HG03139 (cell line): ENCODE measurements at regions not wholly inside any gene's neighbourhood (a gene's known extent, or its start where the extent isn't known, plus 50 kb on each side); places are given as distances from the start of the nearest gene placed in this dataset.

Experiments used
- ATAC-seq: cut with Tn5 transposase; IDR thresholded peaks from one replicate; pipeline ENCODE4 v1.9.1; 2021; ENCODE audit not compliant: unreplicated experiment

DNA sequence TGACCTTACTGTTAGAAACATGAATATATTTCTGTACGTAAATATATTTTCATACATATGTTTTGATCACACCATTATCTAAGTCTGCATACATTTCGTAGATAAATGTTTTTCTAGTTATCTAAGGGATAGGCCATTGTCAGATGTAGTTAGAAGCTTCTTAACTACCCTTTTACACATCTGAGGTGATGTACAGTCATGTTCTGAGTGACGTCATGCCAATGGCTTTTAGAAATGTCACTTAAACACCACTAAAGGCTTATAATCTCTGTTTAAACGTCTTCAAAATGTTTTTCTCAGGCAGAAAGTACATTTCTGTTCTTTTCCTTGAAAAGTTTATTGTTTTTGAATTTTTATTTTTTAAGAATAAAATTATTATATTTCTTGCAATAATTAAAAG lies 781.9 kb downstream of the MRPL39 start:
- no peak for ATAC-seq

GRCh38 chr21:24824209-24824608 lies 783.1 kb downstream of the MRPL39 start:
- ATAC-seq, result no peak

DNA sequence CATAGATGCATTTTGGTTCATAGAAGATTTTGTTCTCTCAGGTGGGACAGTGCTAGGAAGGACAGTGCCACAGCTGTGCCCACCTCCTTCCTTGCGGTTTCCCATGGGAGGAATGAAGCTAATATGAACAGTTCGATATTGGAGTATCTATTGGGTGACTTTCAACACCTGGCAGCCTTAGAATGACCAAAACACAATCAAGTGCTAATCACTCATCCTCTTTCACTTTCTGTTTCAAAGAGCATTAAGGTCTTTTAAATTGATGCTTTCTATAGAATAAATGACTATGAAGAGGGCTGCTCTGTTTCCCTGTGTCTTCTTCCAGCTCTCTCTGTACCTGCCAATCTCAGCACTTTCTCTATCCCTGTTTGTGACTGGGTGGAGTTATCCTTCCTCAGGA lies 784.0 kb downstream of the MRPL39 start:
- no peak for ATAC-seq

GRCh38 chr21:24785033-24785432 lies 822.2 kb downstream of the MRPL39 start:
- no peak for ATAC-seq

- no peak for ATAC-seq
These were observed 826.1 kb downstream of the MRPL39 start for GRCh38 chr21:24781146-24781545.

GRCh38 chr21:24759348-24760075 lies 847.8 kb downstream of the MRPL39 start:
- no peak for ATAC-seq

DNA sequence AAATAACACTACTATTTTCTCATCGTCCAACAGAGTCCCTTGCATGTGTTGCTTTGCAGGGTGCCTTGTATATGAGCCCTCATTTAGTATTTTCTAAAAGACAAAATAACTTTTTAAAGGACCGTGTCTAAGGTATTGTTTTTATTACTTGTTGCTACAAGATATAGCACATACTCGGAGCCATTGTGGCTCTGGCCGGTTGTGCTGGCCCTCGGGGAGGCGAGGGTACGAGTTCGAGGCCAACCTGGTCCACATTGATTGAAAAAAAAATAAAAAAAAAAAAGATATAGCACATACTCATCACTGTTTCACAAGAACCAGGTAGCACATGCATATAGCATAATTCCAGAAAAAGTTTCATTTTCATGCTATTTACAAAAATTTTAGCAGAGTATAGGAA lies 869.2 kb downstream of the MRPL39 start:
- ATAC-seq, result no peak

DNA sequence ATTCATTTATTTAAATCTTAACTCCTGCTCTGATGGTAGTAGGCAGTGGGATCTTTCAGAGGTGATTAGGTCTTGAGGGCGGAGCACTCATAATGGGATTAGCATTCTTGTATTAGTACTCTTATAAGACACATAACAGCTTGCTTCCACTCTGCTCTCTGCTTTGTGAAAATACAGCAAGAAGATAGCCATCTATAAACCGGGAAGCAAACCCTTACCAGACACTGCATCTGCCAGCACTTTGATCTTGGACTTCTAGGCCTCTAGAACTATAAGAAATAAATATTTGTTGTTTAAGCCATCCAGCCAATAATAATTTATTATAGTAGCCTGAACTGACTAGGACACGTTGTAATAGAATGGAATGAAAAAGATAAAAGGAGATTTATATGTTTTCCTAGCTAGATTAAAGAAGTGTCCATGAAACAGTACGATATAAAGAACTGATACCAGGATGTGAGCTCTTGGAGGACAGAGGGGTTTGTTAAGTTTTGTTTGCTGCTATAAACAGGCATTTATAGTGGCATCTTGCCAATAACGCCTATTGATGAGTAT lies 869.9 kb downstream of the MRPL39 start:
- no peak for ATAC-seq

DNA sequence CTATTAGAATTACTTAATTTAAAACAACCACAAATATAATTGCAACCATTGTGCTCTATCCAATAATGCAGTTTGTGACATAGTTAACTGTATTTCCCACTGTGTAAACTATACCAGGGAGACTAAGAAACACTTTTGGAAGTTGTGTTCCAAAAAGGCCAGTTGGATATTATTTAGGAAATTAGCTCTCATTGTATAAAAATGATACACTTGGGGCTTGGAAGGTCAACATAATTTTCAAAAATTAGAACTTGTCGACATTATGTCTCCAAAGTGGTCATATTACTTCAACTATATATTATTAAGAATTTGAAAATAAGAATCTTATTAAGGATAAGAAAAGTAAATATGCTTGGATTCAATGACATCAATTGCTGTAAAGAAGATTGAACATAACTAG lies 876.6 kb downstream of the MRPL39 start:
- no peak for ATAC-seq

DNA sequence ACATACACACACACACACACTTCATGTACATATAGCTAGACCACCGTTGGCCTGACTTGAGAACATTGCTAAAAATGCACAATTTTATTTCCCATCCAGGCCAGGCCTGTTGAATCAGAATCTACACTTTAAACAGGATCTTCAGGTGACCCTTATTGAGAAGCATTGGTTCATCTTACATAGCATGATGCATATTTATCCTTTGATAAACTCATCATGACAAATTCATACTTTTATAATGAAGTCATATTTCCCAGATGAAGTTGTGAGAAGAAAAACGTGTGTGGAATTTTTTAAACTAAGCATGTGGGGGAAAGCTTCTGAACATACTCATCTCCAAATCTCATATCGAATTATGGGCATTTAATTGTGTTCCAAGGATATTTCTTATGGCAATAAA lies 877.7 kb downstream of the MRPL39 start:
- no peak for ATAC-seq

DNA sequence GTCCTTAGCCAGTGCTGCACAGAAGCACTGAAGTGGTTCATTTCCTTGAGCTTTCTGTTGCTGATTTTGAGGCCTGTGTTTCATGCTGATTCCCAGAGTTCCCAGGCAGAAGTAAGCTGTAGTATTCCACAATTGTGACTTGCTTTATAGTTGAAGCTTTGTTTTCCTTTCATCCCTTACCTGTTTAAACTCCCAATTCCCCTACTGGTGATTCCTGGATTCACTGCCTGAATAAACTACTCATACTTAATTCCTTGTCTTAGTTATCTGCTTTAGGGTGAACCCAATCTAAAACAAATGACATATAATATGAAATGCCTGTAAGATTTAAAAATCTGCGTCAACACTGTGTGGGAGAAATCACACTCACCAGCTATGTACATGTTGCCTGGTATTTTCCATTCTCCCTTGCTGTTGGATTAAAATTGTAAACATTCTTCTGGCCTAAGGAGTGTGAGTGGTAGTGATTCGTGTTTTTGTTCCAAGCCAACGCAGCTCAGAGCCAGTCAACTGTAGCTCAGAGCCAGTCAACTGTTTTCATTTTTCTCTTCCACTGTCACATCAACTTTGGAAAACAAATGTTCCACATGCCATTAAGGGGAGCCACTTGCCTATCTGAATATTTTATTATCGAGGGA lies 879.4 kb downstream of the MRPL39 start:
- ATAC-seq, result no peak

GRCh38 chr21:24716281-24716918 lies 890.9 kb downstream of the MRPL39 start:
- no peak for ATAC-seq

DNA sequence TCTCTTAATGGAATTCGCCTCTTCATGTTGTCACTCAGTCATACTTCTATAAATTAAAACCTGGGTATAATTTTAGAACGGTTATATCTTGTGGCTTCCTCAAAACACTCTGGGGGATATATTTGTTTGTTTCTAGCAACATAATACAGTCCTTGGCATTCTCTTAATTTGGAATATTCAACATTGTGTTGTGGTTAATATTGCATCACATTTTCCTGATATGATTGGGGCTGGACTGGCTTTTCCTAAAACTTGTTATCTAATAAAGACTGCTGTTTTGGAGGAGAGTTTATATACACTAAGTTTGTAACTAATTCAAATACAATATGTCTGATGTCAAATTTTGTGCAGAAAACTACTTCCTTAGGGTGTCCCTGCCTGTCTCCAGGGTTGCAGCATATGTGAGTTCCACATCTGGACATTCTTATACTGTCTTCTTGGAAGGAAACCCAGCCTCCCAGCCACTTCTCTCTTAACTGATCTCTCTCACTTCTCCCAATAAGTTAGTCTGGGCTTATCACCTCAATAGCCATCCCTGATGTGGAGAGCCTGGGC lies 892.6 kb downstream of the MRPL39 start:
- ATAC-seq, result no peak

- no peak for ATAC-seq
These were observed 902.1 kb downstream of the MRPL39 start for GRCh38 chr21:24705201-24705600.

DNA sequence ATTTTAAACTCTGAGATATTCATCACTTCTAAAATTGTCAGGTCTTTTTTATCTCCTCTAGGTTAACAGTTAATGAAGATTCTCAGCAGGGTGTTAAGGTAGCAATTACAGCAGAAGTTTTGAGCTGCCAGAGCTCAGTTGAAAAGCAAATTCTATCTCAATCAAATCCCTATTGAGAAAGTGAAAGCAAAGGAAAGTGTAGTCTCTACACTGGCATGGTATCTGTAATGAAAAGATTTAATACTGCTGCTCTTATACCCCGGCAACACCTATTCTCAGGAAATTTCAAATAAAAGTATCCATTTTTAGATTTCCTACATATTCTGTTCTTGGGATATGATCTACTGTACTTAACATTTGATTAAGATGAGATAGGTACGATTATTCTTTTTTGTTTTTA lies 913.5 kb downstream of the MRPL39 start:
- no peak for ATAC-seq

- ATAC-seq, result no peak
These were observed 925.8 kb downstream of the MRPL39 start for GRCh38 chr21:24681456-24681855.

- no peak for ATAC-seq
These were observed 935.4 kb downstream of the MRPL39 start for GRCh38 chr21:24671901-24672300.

- ATAC-seq, result no peak
These were observed 948.4 kb downstream of the MRPL39 start for GRCh38 chr21:24658926-24659325.

DNA sequence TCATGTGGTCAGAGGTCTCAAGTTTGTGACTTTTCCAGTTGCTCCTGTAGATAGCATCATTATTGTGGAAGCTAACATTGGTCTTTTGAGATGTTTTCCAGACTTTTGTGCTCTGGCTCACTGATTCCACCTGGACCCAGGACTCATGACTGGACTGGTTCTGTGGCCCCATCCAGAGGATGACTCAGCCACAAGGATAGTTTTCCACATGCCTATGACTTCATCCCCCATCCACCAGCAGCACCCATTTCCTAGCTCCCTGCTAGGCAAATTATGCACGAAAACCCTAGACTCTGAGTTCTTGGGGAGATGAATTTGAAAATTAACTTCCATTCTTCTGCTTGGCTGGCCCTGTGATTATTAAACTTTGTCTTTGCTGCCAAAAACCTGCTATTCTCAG lies 949.3 kb downstream of the MRPL39 start:
- ATAC-seq, result no peak

DNA sequence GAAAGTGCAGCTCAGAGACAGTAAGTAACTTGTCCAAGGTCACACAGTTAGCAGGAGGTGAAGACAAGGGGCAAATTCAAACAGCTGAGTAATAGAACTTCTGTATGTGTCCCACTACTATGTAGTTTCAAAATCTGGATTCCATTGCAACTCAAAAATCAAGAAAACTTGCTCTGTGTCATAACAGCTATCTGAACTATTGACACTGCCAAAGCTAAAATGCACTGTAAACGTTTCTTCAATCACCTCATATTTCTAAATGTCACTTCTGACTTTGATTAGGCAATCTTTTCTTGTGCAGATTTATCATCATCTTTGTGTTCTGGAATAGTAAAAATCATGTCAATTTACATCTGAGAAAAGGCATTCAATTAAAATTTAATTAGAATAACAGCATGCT lies 957.6 kb downstream of the MRPL39 start:
- no peak for ATAC-seq

GRCh38 chr21:24636696-24637095 lies 970.6 kb downstream of the MRPL39 start:
- no peak for ATAC-seq

DNA sequence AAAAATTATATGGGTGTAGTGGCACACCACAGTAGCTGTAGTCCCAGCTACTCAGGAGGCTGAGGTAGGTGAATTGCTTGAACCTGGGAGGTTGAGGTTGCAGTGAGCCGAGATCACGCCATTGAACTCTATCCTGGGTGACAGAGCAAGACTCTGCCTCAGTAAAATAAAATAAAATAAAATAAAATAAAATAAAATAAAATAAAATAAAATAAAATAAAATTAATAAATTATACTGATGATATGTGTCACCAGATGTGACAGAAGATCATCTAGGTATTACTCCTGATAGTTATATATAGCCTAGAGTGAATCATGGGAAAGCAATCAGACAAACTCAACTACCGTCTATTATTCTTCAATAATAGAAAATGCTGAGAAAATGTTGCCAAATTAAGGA lies 972.5 kb downstream of the MRPL39 start:
- ATAC-seq, result no peak
